ENCODE measurements at regions not wholly inside any gene's neighbourhood (a gene's known extent, or its start where the extent isn't known, plus 50 kb on each side); places are given as distances from the start of the nearest gene placed in this dataset.
A peak's percentile ranks its signal among the peaks of the same experiment; 100 is the strongest.
"Not testable (repeated sequence)": the region's sequence is repeated elsewhere in the genome, so short reads cannot be mapped to it uniquely, and the experiment has no call there.

- no peak overlapping the region for H3K27ac Mint-ChIP-seq
- no peak overlapping the region for H3K27ac ChIP-seq (ENCODE audit: low read depth, low read length)
- no peaks in the 10 kb centered on the region for H3K4me1 ChIP-seq (ENCODE audit: insufficient read depth, low read length)
- no peaks in the 10 kb centered on the region for H3K9me3 Mint-ChIP-seq
- H3K4me3 ChIP-seq (ENCODE audit: low read length in 2 of 2) = no peak overlapping the region
- no peaks in the 10 kb centered on the region for H3K36me3 Mint-ChIP-seq
- H3K4me3 Mint-ChIP-seq = no peak overlapping the region
- no peak for DNase-seq
- CTCF ChIA-PET (ENCODE audit: partially characterized antibody) = no interaction called here
- peaks cover 6 to 18% of the 10 kb centered on the region in 2 donors for H3K27me3 Mint-ChIP-seq
- no peaks in the 10 kb centered on the region for H3K27me3 ChIP-seq (ENCODE audit: insufficient read depth, low read length)
- POLR2A ChIA-PET (ENCODE audit: partially characterized antibody) = no interaction called here
- H3K4me1 Mint-ChIP-seq = no peaks in the 10 kb centered on the region
- H3K9me3 ChIP-seq (ENCODE audit: control insufficient read depth in 1 of 2, low read length in 2 of 2) = no peaks in the 10 kb centered on the region
- no peaks in the 10 kb centered on the region for H3K36me3 ChIP-seq (ENCODE audit: insufficient read depth, low read length)
- intact Hi-C loops (cut with micrococcal nuclease) = no loop called here
Observed at GRCh38 chr1:157202331-157202730, 64.1 kb upstream of the ETV3 start.

GRCh38 chr1:157201767-157202166 lies 63.6 kb upstream of the ETV3 start:
- H3K27me3 Mint-ChIP-seq = peaks cover 4 to 18% of the 10 kb centered on the region in 2 donors
- no peaks in the 10 kb centered on the region for H3K9me3 Mint-ChIP-seq
- no peaks in the 10 kb centered on the region for H3K36me3 ChIP-seq (ENCODE audit: insufficient read depth, low read length)
- ChIA-PET CTCF (ENCODE audit: partially characterized antibody) (no interaction called here), POLR2A (ENCODE audit: partially characterized antibody) (no interaction called here)
- no peaks in the 10 kb centered on the region for H3K27me3 ChIP-seq (ENCODE audit: insufficient read depth, low read length)
- no peaks in the 10 kb centered on the region for H3K36me3 Mint-ChIP-seq
- no peak for DNase-seq
- intact Hi-C loops (cut with micrococcal nuclease) = no loop called here
- H3K4me3 ChIP-seq (ENCODE audit: low read length in 2 of 2) = no peak overlapping the region
- H3K27ac Mint-ChIP-seq = peak overlapping the region in 1 of 7 donors; percentile 1
- no peaks in the 10 kb centered on the region for H3K4me1 Mint-ChIP-seq
- no peak overlapping the region for H3K27ac ChIP-seq (ENCODE audit: low read depth, low read length)
- no peak overlapping the region for H3K4me3 Mint-ChIP-seq
- no peaks in the 10 kb centered on the region for H3K4me1 ChIP-seq (ENCODE audit: insufficient read depth, low read length)
- no peaks in the 10 kb centered on the region for H3K9me3 ChIP-seq (ENCODE audit: control insufficient read depth in 1 of 2, low read length in 2 of 2)

GRCh38 chr1:157200451-157200850 lies 62.3 kb upstream of the ETV3 start:
- H3K36me3 ChIP-seq (ENCODE audit: insufficient read depth, low read length) = no peaks in the 10 kb centered on the region

GRCh38 chr1:157199421-157199755 lies 61.2 kb upstream of the ETV3 start:
- no peak overlapping the region for H3K4me3 ChIP-seq (ENCODE audit: low read length in 2 of 2)
- CTCF ChIA-PET (ENCODE audit: partially characterized antibody) = interaction anchor here (1.7 kb wide), 1 partner anchor 9 kb away, joined by 5 read pairs; no protein-coding TSS in a partner anchor
- no peak overlapping the region for H3K27ac Mint-ChIP-seq
- H3K9me3 Mint-ChIP-seq = no peaks in the 10 kb centered on the region
- intact Hi-C loops (cut with micrococcal nuclease) = no loop called here
- no peaks in the 10 kb centered on the region for H3K36me3 ChIP-seq (ENCODE audit: insufficient read depth, low read length)
- H3K4me3 Mint-ChIP-seq = no peak overlapping the region
- no peak overlapping the region for H3K27ac ChIP-seq (ENCODE audit: low read depth, low read length)
- peaks cover 0 to 2% (median under 1%) of the 10 kb centered on the region in 4 donors for H3K4me1 Mint-ChIP-seq
- POLR2A ChIA-PET (ENCODE audit: partially characterized antibody) = no interaction called here
- no peak for DNase-seq
- H3K36me3 Mint-ChIP-seq = no peaks in the 10 kb centered on the region
- no peaks in the 10 kb centered on the region for H3K4me1 ChIP-seq (ENCODE audit: insufficient read depth, low read length)
- H3K27me3 ChIP-seq (ENCODE audit: insufficient read depth, low read length) = no peaks in the 10 kb centered on the region
- H3K27me3 Mint-ChIP-seq = peaks cover 13 to 18% of the 10 kb centered on the region in 2 donors
- no peaks in the 10 kb centered on the region for H3K9me3 ChIP-seq (ENCODE audit: control insufficient read depth in 1 of 2, low read length in 2 of 2)

More at GRCh38 chr1:157200451-157200850, 62.3 kb upstream of the ETV3 start:
- ChIA-PET CTCF (ENCODE audit: partially characterized antibody) (no interaction called here), POLR2A (ENCODE audit: partially characterized antibody) (no interaction called here)
- Mint-ChIP-seq H3K9me3 (no peaks in the 10 kb centered on the region), H3K4me3 (no peak overlapping the region), H3K27me3 (peaks cover 11 to 23% of the 10 kb centered on the region in 2 donors), H3K27ac (no peak overlapping the region), H3K4me1 (no peaks in the 10 kb centered on the region), H3K36me3 (no peaks in the 10 kb centered on the region)
- Histone ChIP-seq H3K27me3 (ENCODE audit: insufficient read depth, low read length) (no peaks in the 10 kb centered on the region), H3K4me3 (ENCODE audit: low read length in 2 of 2) (no peak overlapping the region), H3K4me1 (ENCODE audit: insufficient read depth, low read length) (no peaks in the 10 kb centered on the region), H3K9me3 (ENCODE audit: control insufficient read depth in 1 of 2, low read length in 2 of 2) (no peaks in the 10 kb centered on the region), H3K27ac (ENCODE audit: low read depth, low read length) (no peak overlapping the region)
- intact Hi-C loops (cut with micrococcal nuclease) = no loop called here
- no peak for DNase-seq

GRCh38 chr1:157198619-157199420 lies 60.6 kb upstream of the ETV3 start:
- Mint-ChIP-seq H3K27me3 (peaks cover 15 to 16% of the 10 kb centered on the region in 2 donors), H3K9me3 (no peaks in the 10 kb centered on the region), H3K4me3 (no peak overlapping the region), H3K27ac (no peak overlapping the region), H3K4me1 (peaks cover 0 to 3% (median 3%) of the 10 kb centered on the region in 4 donors), H3K36me3 (no peaks in the 10 kb centered on the region)
- Histone ChIP-seq H3K27ac (ENCODE audit: low read depth, low read length) (no peak overlapping the region), H3K4me1 (ENCODE audit: insufficient read depth, low read length) (no peaks in the 10 kb centered on the region), H3K27me3 (ENCODE audit: insufficient read depth, low read length) (peaks cover 4% of the 10 kb centered on the region), H3K9me3 (ENCODE audit: control insufficient read depth in 1 of 2, low read length in 2 of 2) (no peaks in the 10 kb centered on the region), H3K4me3 (ENCODE audit: low read length in 2 of 2) (no peak overlapping the region), H3K36me3 (ENCODE audit: insufficient read depth, low read length) (no peaks in the 10 kb centered on the region)
- CTCF ChIA-PET (ENCODE audit: partially characterized antibody) = interaction anchor here (1.0 to 1.7 kb wide), 2 partner anchors 9 to 14 kb away, joined by 3 to 5 read pairs; no protein-coding TSS in a partner anchor
- DNase-seq = no peak
- intact Hi-C loops (cut with micrococcal nuclease) = no loop called here
- POLR2A ChIA-PET (ENCODE audit: partially characterized antibody) = no interaction called here

GRCh38 chr1:157197906-157198435 lies 59.8 kb upstream of the ETV3 start:
- no peaks in the 10 kb centered on the region for H3K4me1 ChIP-seq (ENCODE audit: insufficient read depth, low read length)
- no peaks in the 10 kb centered on the region for H3K9me3 Mint-ChIP-seq
- no peaks in the 10 kb centered on the region for H3K36me3 Mint-ChIP-seq
- no peak overlapping the region for H3K27ac ChIP-seq (ENCODE audit: low read depth, low read length)
- no peak for DNase-seq
- intact Hi-C loops (cut with micrococcal nuclease) = no loop called here
- ChIA-PET CTCF (ENCODE audit: partially characterized antibody) (interaction anchor here (1.0 to 1.7 kb wide), 2 partner anchors 10 to 13 kb away, joined by 3 to 5 read pairs; no protein-coding TSS in a partner anchor), POLR2A (ENCODE audit: partially characterized antibody) (no interaction called here)
- H3K36me3 ChIP-seq (ENCODE audit: insufficient read depth, low read length) = no peaks in the 10 kb centered on the region
- no peak overlapping the region for H3K27ac Mint-ChIP-seq
- H3K4me3 ChIP-seq (ENCODE audit: low read length in 2 of 2) = no peak overlapping the region
- H3K4me3 Mint-ChIP-seq = no peak overlapping the region
- peaks cover 4% of the 10 kb centered on the region for H3K27me3 ChIP-seq (ENCODE audit: insufficient read depth, low read length)
- no peaks in the 10 kb centered on the region for H3K9me3 ChIP-seq (ENCODE audit: control insufficient read depth in 1 of 2, low read length in 2 of 2)
- H3K27me3 Mint-ChIP-seq = peaks cover 13 to 18% of the 10 kb centered on the region in 2 donors
- peaks cover 0 to 5% (median 4%) of the 10 kb centered on the region in 4 donors for H3K4me1 Mint-ChIP-seq

- H3K27me3 ChIP-seq (ENCODE audit: insufficient read depth, low read length); H3K4me3 ChIP-seq (ENCODE audit: low read length in 2 of 2); DNase-seq; H3K9me3 ChIP-seq (ENCODE audit: control insufficient read depth in 1 of 2, low read length in 2 of 2); H3K36me3 Mint-ChIP-seq; H3K27ac ChIP-seq (ENCODE audit: low read depth, low read length); H3K36me3 ChIP-seq (ENCODE audit: insufficient read depth, low read length); POLR2A ChIA-PET (ENCODE audit: partially characterized antibody); H3K4me1 Mint-ChIP-seq; H3K9me3 Mint-ChIP-seq; H3K27ac Mint-ChIP-seq; H3K4me1 ChIP-seq (ENCODE audit: insufficient read depth, low read length); H3K4me3 Mint-ChIP-seq; intact Hi-C loops (cut with micrococcal nuclease): not testable (repeated sequence)
- H3K27me3 Mint-ChIP-seq = peaks cover 16 to 21% of the 10 kb centered on the region in 2 donors
- CTCF ChIA-PET (ENCODE audit: partially characterized antibody) = interaction anchor here (0.7 to 1.6 kb wide), 6 partner anchors 9 to 298 kb away, joined by 3 to 5 read pairs (median 4); no protein-coding TSS in a partner anchor
Observed at GRCh38 chr1:157196670-157197456, 58.7 kb upstream of the ETV3 start.

Measured in CD4-positive, alpha-beta memory T cell (primary cell).